ENCODE measurements at regions not wholly inside any gene's neighbourhood (a gene's known extent, or its start where the extent isn't known, plus 50 kb on each side); places are given as distances from the start of the nearest gene placed in this dataset.

- TF ChIP-seq RELA (CRISPR knock-in tag; IDR thresholded peaks at IDR 0.05; ENCODE audit: borderline replicate concordance) (no peak), CREM (CRISPR knock-in tag; IDR thresholded peaks at IDR 0.05) (no peak), SP1 (CRISPR knock-in tag; conservative IDR thresholded peaks at IDR 0.05) (no peak), ZNF512 (CRISPR knock-in tag; IDR thresholded peaks at IDR 0.05; ENCODE audit: borderline replicate concordance) (no peak)
These were observed 208.7 kb upstream of the PHYHIPL start for GRCh38 chr10:58967551-58968388.
